GM23338 (cell line): ENCODE measurements at regions not wholly inside any gene's neighbourhood (a gene's known extent, or its start where the extent isn't known, plus 50 kb on each side); places are given as distances from the start of the nearest gene placed in this dataset.

Experiments used
- POLR2AphosphoS5 ChIP-seq: IDR thresholded peaks from 2 replicates; pipeline ENCODE4 v1.6.1; 2016; ENCODE audit warnings: antibody characterized with exemption, low read depth
- TF ChIP-seq, protein P1 (sequence below), 2 experiments: fragments of 200-600 bp in 1 of 2; sonication (generic) in 1 of 2; conservative IDR thresholded peaks; 2 replicates each; pipeline versions ENCODE4 v1.5.1 to v1.6.1; 2016 to 2017; ENCODE audit warnings: antibody characterized with exemption in 2 of 2, low read depth in 2 of 2, mild to moderate bottlenecking in 2 of 2, moderate library complexity in 1 of 2

DNA sequence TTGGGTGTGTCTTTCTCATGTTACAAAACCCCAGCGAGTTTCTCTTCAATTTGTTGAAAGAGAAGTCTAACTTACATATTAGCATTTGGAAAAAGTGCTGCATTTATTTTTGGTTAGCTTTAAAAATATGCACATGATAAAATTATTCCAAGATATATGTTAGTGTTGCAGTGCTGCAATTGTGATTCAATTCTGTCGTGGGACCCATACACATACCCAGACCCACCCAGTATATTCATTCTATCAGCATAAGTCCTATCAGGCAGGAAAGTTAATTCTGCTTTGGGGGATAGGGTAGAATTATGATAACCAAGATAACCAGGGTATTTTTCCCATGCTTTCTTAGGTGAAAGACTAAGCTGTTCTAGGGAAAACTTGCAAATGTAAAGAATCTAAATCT is 313.5 kb downstream of the EPHA7 start:
- TF ChIP-seq, protein P1, sequence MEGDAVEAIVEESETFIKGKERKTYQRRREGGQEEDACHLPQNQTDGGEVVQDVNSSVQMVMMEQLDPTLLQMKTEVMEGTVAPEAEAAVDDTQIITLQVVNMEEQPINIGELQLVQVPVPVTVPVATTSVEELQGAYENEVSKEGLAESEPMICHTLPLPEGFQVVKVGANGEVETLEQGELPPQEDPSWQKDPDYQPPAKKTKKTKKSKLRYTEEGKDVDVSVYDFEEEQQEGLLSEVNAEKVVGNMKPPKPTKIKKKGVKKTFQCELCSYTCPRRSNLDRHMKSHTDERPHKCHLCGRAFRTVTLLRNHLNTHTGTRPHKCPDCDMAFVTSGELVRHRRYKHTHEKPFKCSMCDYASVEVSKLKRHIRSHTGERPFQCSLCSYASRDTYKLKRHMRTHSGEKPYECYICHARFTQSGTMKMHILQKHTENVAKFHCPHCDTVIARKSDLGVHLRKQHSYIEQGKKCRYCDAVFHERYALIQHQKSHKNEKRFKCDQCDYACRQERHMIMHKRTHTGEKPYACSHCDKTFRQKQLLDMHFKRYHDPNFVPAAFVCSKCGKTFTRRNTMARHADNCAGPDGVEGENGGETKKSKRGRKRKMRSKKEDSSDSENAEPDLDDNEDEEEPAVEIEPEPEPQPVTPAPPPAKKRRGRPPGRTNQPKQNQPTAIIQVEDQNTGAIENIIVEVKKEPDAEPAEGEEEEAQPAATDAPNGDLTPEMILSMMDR (conservative IDR thresholded peaks at IDR 0.05; ENCODE audit: low read depth in 2 of 2): no peak
- TF ChIP-seq POLR2AphosphoS5: no peak
